ENCODE measurements at regions not wholly inside any gene's neighbourhood (a gene's known extent, or its start where the extent isn't known, plus 50 kb on each side); places are given as distances from the start of the nearest gene placed in this dataset.

- 65% methylated on average over 4 of the region's 4 CpGs for WGBS (ENCODE audit: low lambda C conversion rate)
- H3K36me3 ChIP-seq (replicated peaks in 1 of 2; ENCODE audit: control insufficient read depth in 1 of 2, insufficient read depth in 2 of 2, low read length in 1 of 2): no peaks in the 10 kb centered on the region
- POLR2A ChIA-PET: no interaction called here
- H3K9ac ChIP-seq: no peak overlapping the region
- no peaks in the 10 kb centered on the region for H3K79me2 ChIP-seq (ENCODE audit: insufficient read depth)
- no peaks in the 10 kb centered on the region for H3F3A ChIP-seq (replicated peaks; ENCODE audit: insufficient read depth)
- H3K4me1 ChIP-seq (ENCODE audit: control insufficient read depth in 1 of 2, insufficient read depth in 2 of 2, low read depth in 1 of 2, low read length in 1 of 2): peaks cover 0 to 3% of the 10 kb centered on the region in 2 experiments; a peak in 2 of 4 replicates
- H3K27ac ChIP-seq (ENCODE audit: low read depth in 2 of 2, low read length in 1 of 2): no peak overlapping the region
- CTCF ChIA-PET: interaction anchor here (0.6 to 3.0 kb wide), 4 partner anchors 12 to 1511 kb away, joined by 3 to 8 read pairs (median 6); no protein-coding TSS in a partner anchor
- no peaks in the 10 kb centered on the region for H3K9me3 ChIP-seq
- TF ChIP-seq FOSL2 (IDR thresholded peaks at IDR 0.05; ENCODE audit: borderline replicate concordance, low read depth) (no peak), JUND (IDR thresholded peaks at IDR 0.05) (no peak)
- TF ChIP-seq, protein P1, sequence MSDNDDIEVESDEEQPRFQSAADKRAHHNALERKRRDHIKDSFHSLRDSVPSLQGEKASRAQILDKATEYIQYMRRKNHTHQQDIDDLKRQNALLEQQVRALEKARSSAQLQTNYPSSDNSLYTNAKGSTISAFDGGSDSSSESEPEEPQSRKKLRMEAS (IDR thresholded peaks at IDR 0.05; ENCODE audit: low read depth): no peak
- H4K20me1 ChIP-seq (ENCODE audit: insufficient read depth): no peaks in the 10 kb centered on the region
- no peak overlapping the region for H2AFZ ChIP-seq (ENCODE audit: low read depth)
- DNase-seq: no peak
- no peak overlapping the region for H3K4me2 ChIP-seq
- no peaks in the 10 kb centered on the region for H3K27me3 ChIP-seq (ENCODE audit: insufficient read depth)
- no peaks in the 10 kb centered on the region for H3K9me2 ChIP-seq
- no peak overlapping the region for H3K4me3 ChIP-seq (ENCODE audit: low read depth in 2 of 2, low read length in 1 of 2)
These were observed 230.5 kb upstream of the TMEM229A start for GRCh38 chr7:124263232-124263827.

GRCh38 chr7:124261710-124262109 is 228.8 kb upstream of the TMEM229A start:
- DNase-seq: no peak
- WGBS (ENCODE audit: low lambda C conversion rate): 37% methylated on average over 2 of the region's 2 CpGs
- no peak overlapping the region for H3K4me3 ChIP-seq (ENCODE audit: low read depth in 2 of 2, low read length in 1 of 2)

More at GRCh38 chr7:124261710-124262109, 228.8 kb upstream of the TMEM229A start:
- peaks cover 0 to 3% of the 10 kb centered on the region in 2 experiments; a peak in 2 of 4 replicates for H3K4me1 ChIP-seq (ENCODE audit: control insufficient read depth in 1 of 2, insufficient read depth in 2 of 2, low read depth in 1 of 2, low read length in 1 of 2)
- no peaks in the 10 kb centered on the region for H3F3A ChIP-seq (replicated peaks; ENCODE audit: insufficient read depth)
- no peak overlapping the region for H3K9ac ChIP-seq
- H2AFZ ChIP-seq (ENCODE audit: low read depth): no peak overlapping the region
- ChIA-PET CTCF (interaction anchor here (0.5 to 3.0 kb wide), 4 partner anchors 13 to 291 kb away, joined by 3 to 8 read pairs (median 6); no protein-coding TSS in a partner anchor), POLR2A (no interaction called here)
- no peaks in the 10 kb centered on the region for H3K79me2 ChIP-seq (ENCODE audit: insufficient read depth)
- no peak overlapping the region for H3K4me2 ChIP-seq
- no peaks in the 10 kb centered on the region for H3K36me3 ChIP-seq (replicated peaks in 1 of 2; ENCODE audit: control insufficient read depth in 1 of 2, insufficient read depth in 2 of 2, low read length in 1 of 2)
- H3K9me2 ChIP-seq: no peaks in the 10 kb centered on the region
- H3K27ac ChIP-seq (ENCODE audit: low read depth in 2 of 2, low read length in 1 of 2): no peak overlapping the region
- no peaks in the 10 kb centered on the region for H3K27me3 ChIP-seq (ENCODE audit: insufficient read depth)
- H4K20me1 ChIP-seq (ENCODE audit: insufficient read depth): no peaks in the 10 kb centered on the region
- H3K9me3 ChIP-seq: no peaks in the 10 kb centered on the region
- TF ChIP-seq POLR2AphosphoS5 (IDR thresholded peaks at IDR 0.05; ENCODE audit: low read depth, low read length) (no peak), SMC3 (IDR thresholded peaks at IDR 0.05; ENCODE audit: low read depth, low read length) (no peak), TCF12 (IDR thresholded peaks at IDR 0.05) (no peak), RFX5 (IDR thresholded peaks at IDR 0.05; ENCODE audit: low read length) (no peak), NRF1 (IDR thresholded peaks at IDR 0.05; ENCODE audit: low read depth, low read length) (no peak), USF1 (IDR thresholded peaks at IDR 0.05; ENCODE audit: borderline replicate concordance, low read depth) (no peak), FOSL2 (IDR thresholded peaks at IDR 0.05; ENCODE audit: borderline replicate concordance, low read depth) (no peak), RAD21 (IDR thresholded peaks at IDR 0.05; ENCODE audit: low read length) (no peak), RCOR1 (IDR thresholded peaks at IDR 0.05; ENCODE audit: low read length) (no peak), EP300 (IDR thresholded peaks at IDR 0.05; ENCODE audit: borderline replicate concordance in 1 of 2, low read depth in 1 of 2, low read length in 1 of 2) (no peak), FOXM1 (IDR thresholded peaks at IDR 0.05; ENCODE audit: low read depth) (no peak), NFIC (IDR thresholded peaks at IDR 0.05; ENCODE audit: borderline replicate concordance) (no peak), RXRA (IDR thresholded peaks at IDR 0.05; ENCODE audit: borderline replicate concordance, low read depth) (no peak)
- TF ChIP-seq, protein P1 (IDR thresholded peaks at IDR 0.05; ENCODE audit: low read depth): no peak
- TF ChIP-seq, protein P2, sequence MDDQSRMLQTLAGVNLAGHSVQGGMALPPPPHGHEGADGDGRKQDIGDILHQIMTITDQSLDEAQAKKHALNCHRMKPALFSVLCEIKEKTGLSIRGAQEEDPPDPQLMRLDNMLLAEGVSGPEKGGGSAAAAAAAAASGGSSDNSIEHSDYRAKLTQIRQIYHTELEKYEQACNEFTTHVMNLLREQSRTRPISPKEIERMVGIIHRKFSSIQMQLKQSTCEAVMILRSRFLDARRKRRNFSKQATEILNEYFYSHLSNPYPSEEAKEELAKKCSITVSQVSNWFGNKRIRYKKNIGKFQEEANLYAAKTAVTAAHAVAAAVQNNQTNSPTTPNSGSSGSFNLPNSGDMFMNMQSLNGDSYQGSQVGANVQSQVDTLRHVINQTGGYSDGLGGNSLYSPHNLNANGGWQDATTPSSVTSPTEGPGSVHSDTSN (IDR thresholded peaks at IDR 0.05): no peak
- TF ChIP-seq, protein P3, sequence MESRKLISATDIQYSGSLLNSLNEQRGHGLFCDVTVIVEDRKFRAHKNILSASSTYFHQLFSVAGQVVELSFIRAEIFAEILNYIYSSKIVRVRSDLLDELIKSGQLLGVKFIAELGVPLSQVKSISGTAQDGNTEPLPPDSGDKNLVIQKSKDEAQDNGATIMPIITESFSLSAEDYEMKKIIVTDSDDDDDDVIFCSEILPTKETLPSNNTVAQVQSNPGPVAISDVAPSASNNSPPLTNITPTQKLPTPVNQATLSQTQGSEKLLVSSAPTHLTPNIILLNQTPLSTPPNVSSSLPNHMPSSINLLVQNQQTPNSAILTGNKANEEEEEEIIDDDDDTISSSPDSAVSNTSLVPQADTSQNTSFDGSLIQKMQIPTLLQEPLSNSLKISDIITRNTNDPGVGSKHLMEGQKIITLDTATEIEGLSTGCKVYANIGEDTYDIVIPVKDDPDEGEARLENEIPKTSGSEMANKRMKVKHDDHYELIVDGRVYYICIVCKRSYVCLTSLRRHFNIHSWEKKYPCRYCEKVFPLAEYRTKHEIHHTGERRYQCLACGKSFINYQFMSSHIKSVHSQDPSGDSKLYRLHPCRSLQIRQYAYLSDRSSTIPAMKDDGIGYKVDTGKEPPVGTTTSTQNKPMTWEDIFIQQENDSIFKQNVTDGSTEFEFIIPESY (IDR thresholded peaks at IDR 0.05; ENCODE audit: borderline replicate concordance, low read depth): no peak
- TF ChIP-seq, protein P4, sequence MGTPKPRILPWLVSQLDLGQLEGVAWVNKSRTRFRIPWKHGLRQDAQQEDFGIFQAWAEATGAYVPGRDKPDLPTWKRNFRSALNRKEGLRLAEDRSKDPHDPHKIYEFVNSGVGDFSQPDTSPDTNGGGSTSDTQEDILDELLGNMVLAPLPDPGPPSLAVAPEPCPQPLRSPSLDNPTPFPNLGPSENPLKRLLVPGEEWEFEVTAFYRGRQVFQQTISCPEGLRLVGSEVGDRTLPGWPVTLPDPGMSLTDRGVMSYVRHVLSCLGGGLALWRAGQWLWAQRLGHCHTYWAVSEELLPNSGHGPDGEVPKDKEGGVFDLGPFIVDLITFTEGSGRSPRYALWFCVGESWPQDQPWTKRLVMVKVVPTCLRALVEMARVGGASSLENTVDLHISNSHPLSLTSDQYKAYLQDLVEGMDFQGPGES (IDR thresholded peaks at IDR 0.05; ENCODE audit: low read depth, low read length): no peak

Measured in SK-N-SH (cell line).